Activated CD4-positive, alpha-beta memory T cell treated with anti-CD3 and anti-CD28 coated beads for 36 hours (primary cell): ENCODE measurements at regions not wholly inside any gene's neighbourhood (a gene's known extent, or its start where the extent isn't known, plus 50 kb on each side); places are given as distances from the start of the nearest gene placed in this dataset.
A peak's percentile ranks its signal among the peaks of the same experiment; 100 is the strongest.

Experiments
- CTCF ChIA-PET: fragments of 350-600 bp; sonication (Branson Sonifier 250); formaldehyde crosslinking; loops from one replicate; lab custom pipeline; 2021; ENCODE audit warnings: antibody characterized with exemption, inconsistent platforms; lab: Charles Lee
- POLR2A ChIA-PET: fragments of 350-600 bp; sonication (Branson Sonifier 250); formaldehyde crosslinking; loops from one replicate; lab custom pipeline; 2021; ENCODE audit warnings: antibody characterized with exemption; lab: Charles Lee
- DNase-seq: peaks from one replicate; pipeline ENCODE4 v3.0.0-alpha.2; 2020
- H3K27ac Mint-ChIP-seq: one replicate; pipeline ENCODE4 v1.8.0; 2021; ENCODE audit warnings: mixed read lengths
- H3K27me3 Mint-ChIP-seq: one replicate; pipeline ENCODE4 v1.8.0; 2021; ENCODE audit warnings: mixed read lengths
- H3K36me3 Mint-ChIP-seq: one replicate; pipeline ENCODE4 v1.8.0; 2021; ENCODE audit warnings: mixed read lengths
- H3K4me1 Mint-ChIP-seq: one replicate; pipeline ENCODE4 v1.8.0; 2021; ENCODE audit warnings: low read depth, mixed read lengths
- H3K4me3 Mint-ChIP-seq: one replicate; pipeline ENCODE4 v1.8.0; 2021; ENCODE audit warnings: mild to moderate bottlenecking, mixed read lengths
- H3K9me3 Mint-ChIP-seq: one replicate; pipeline ENCODE4 v1.8.0; 2021; ENCODE audit warnings: mixed read lengths
- intact Hi-C: fragments of 100-400 bp; cut with micrococcal nuclease; formaldehyde crosslinking; loops from one replicate; pipeline ENCODE4 v1.15.1; 2023

GRCh38 chr14:100442498-100443490 is 119.7 kb downstream of the SLC25A47 start:
- POLR2A ChIA-PET: no interaction called here
- Mint-ChIP-seq H3K27ac (no peak overlapping the region), H3K27me3 (no peaks in the 10 kb centered on the region), H3K4me1 (peaks cover 25% of the 10 kb centered on the region), H3K36me3 (no peaks in the 10 kb centered on the region), H3K9me3 (no peaks in the 10 kb centered on the region), H3K4me3 (no peak overlapping the region)
- DNase-seq: no peak
- intact Hi-C loops: loop anchor here (5.0 kb wide), 1 partner anchor 205 kb away; no protein-coding TSS in a partner anchor
- CTCF ChIA-PET: no interaction called here

- no peaks in the 10 kb centered on the region for H3K27me3 Mint-ChIP-seq
- CTCF ChIA-PET: no interaction called here
- intact Hi-C loops: loop anchor here (5.0 kb wide), 1 partner anchor 204 kb away; no protein-coding TSS in a partner anchor
- no peak overlapping the region for H3K27ac Mint-ChIP-seq
- no peaks in the 10 kb centered on the region for H3K36me3 Mint-ChIP-seq
- H3K9me3 Mint-ChIP-seq: no peaks in the 10 kb centered on the region
- H3K4me3 Mint-ChIP-seq: no peak overlapping the region
- POLR2A ChIA-PET: no interaction called here
- peaks cover 25% of the 10 kb centered on the region for H3K4me1 Mint-ChIP-seq
- DNase-seq: no peak
Measured at GRCh38 chr14:100443603-100444002, 120.5 kb downstream of the SLC25A47 start.

GRCh38 chr14:100445436-100446088 is 122.4 kb downstream of the SLC25A47 start:
- no peak for DNase-seq
- ChIA-PET CTCF (interaction anchor here (0.6 to 1.5 kb wide), 2 partner anchors 10 to 31 kb away, joined by 3 read pairs; no protein-coding TSS in a partner anchor), POLR2A (interaction anchor here (0.8 kb wide), 1 partner anchor 9 kb away, joined by 3 read pairs; no protein-coding TSS in a partner anchor)
- no peaks in the 10 kb centered on the region for H3K9me3 Mint-ChIP-seq
- H3K27ac Mint-ChIP-seq: no peak overlapping the region
- H3K4me3 Mint-ChIP-seq: no peak overlapping the region
- H3K36me3 Mint-ChIP-seq: no peaks in the 10 kb centered on the region
- no peaks in the 10 kb centered on the region for H3K27me3 Mint-ChIP-seq
- intact Hi-C loops: no loop called here
- peaks cover 18% of the 10 kb centered on the region for H3K4me1 Mint-ChIP-seq

DNA sequence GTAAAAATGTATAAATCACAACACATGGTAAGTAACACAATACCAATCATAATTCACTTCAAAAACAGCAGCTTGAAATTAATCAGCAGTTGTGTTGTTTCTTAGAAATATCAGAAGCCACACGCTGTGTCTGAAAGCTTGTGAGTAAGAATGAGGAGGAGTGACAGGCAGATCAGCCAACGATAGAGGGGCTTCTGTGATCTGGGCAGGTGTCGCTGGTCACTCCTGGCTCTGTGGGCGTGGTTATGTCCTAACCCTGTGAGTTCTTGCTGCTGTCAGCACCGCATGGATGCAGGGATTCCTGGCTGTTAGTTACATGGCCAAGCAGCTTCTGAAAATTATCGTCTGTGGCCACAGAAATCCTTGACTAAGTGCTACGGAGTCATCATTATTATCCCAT is 123.4 kb downstream of the SLC25A47 start:
- Mint-ChIP-seq H3K4me3 (no peak overlapping the region), H3K36me3 (no peaks in the 10 kb centered on the region), H3K27ac (no peak overlapping the region), H3K9me3 (no peaks in the 10 kb centered on the region), H3K4me1 (peaks cover 11% of the 10 kb centered on the region), H3K27me3 (no peaks in the 10 kb centered on the region)
- ChIA-PET CTCF (interaction anchor here (1.5 kb wide), 1 partner anchor 9 kb away, joined by 3 read pairs; no protein-coding TSS in a partner anchor), POLR2A (no interaction called here)
- peak; percentile 52 for DNase-seq
- intact Hi-C loops: no loop called here

- Mint-ChIP-seq H3K4me1 (peaks cover 9% of the 10 kb centered on the region), H3K27ac (no peak overlapping the region), H3K4me3 (no peak overlapping the region), H3K9me3 (no peaks in the 10 kb centered on the region), H3K27me3 (no peaks in the 10 kb centered on the region), H3K36me3 (no peaks in the 10 kb centered on the region)
- ChIA-PET POLR2A (no interaction called here), CTCF (no interaction called here)
- no peak for DNase-seq
- intact Hi-C loops: no loop called here
Measured at GRCh38 chr14:100448376-100448775, 125.2 kb downstream of the SLC25A47 start.

- Mint-ChIP-seq H3K36me3 (no peaks in the 10 kb centered on the region), H3K9me3 (no peaks in the 10 kb centered on the region)
Measured at GRCh38 chr14:100449225-100449987, 126.3 kb downstream of the SLC25A47 start.

GRCh38 chr14:100450049-100450448 is 126.9 kb downstream of the SLC25A47 start:
- intact Hi-C loops: no loop called here
- no peak overlapping the region for H3K27ac Mint-ChIP-seq
- no peaks in the 10 kb centered on the region for H3K9me3 Mint-ChIP-seq
- ChIA-PET CTCF (no interaction called here), POLR2A (no interaction called here)
- H3K4me1 Mint-ChIP-seq: peaks cover 9% of the 10 kb centered on the region
- no peaks in the 10 kb centered on the region for H3K27me3 Mint-ChIP-seq
- H3K4me3 Mint-ChIP-seq: no peak overlapping the region
- no peaks in the 10 kb centered on the region for H3K36me3 Mint-ChIP-seq
- DNase-seq: no peak

More at GRCh38 chr14:100449225-100449987, 126.3 kb downstream of the SLC25A47 start:
- intact Hi-C loops: no loop called here
- no peak overlapping the region for H3K27ac Mint-ChIP-seq
- ChIA-PET POLR2A (no interaction called here), CTCF (no interaction called here)
- H3K4me1 Mint-ChIP-seq: peaks cover 9% of the 10 kb centered on the region
- no peak overlapping the region for H3K4me3 Mint-ChIP-seq
- no peaks in the 10 kb centered on the region for H3K27me3 Mint-ChIP-seq
- no peak for DNase-seq

GRCh38 chr14:100450736-100451135 is 127.6 kb downstream of the SLC25A47 start:
- intact Hi-C loops: no loop called here
- POLR2A ChIA-PET: no interaction called here
- Mint-ChIP-seq H3K27ac (no peak overlapping the region), H3K27me3 (no peaks in the 10 kb centered on the region), H3K36me3 (no peaks in the 10 kb centered on the region), H3K4me3 (no peak overlapping the region), H3K9me3 (no peaks in the 10 kb centered on the region), H3K4me1 (peaks cover 9% of the 10 kb centered on the region)
- CTCF ChIA-PET: no interaction called here
- DNase-seq: no peak

DNA sequence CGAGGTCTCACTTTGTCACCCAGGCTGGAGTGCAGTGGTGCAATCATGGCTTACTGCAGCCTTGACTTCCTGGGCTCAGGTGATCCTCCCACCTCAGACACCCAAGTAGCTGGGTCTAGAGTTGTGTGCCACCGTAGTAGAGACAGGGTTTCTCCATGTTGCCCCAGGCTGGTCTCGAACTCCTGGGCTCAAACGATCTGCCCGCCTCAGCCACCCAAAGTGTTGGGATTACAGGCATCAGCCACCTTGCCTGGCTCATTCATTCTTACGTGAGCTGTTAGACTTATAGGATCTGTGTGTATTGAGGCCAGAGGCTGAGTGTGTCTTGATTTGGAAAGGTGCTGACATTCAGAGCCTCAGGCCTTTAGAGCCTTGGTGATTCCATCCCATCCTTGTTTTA is 128.1 kb downstream of the SLC25A47 start:
- Mint-ChIP-seq H3K36me3 (no peaks in the 10 kb centered on the region), H3K4me3 (no peak overlapping the region), H3K27me3 (no peaks in the 10 kb centered on the region), H3K4me1 (peaks cover 9% of the 10 kb centered on the region), H3K27ac (no peak overlapping the region), H3K9me3 (no peaks in the 10 kb centered on the region)
- DNase-seq: no peak
- POLR2A ChIA-PET: no interaction called here
- intact Hi-C loops: no loop called here
- CTCF ChIA-PET: no interaction called here

DNA sequence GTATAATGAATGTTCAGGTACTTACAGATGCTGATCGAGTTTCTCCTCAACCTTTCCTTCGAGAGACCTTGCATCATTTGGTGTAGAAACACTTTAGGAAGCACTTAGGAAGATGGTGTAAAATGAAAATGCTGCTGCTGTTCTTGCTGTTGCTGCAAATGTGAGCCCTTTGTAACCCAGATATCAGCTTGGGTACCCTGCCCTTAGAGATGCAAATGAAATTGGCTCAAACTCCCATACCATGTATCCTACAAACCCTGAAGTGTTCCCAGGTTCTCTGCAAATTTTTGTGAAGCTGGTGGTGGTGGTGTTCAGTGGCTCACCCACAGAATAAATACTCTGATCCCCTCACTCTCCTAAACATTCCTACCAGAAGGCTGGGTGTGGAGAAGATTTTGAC is 130.8 kb downstream of the SLC25A47 start:
- Mint-ChIP-seq H3K27me3 (no peaks in the 10 kb centered on the region), H3K9me3 (no peaks in the 10 kb centered on the region), H3K36me3 (no peaks in the 10 kb centered on the region), H3K4me3 (no peak overlapping the region), H3K4me1 (no peaks in the 10 kb centered on the region), H3K27ac (no peak overlapping the region)
- CTCF ChIA-PET: no interaction called here
- POLR2A ChIA-PET: no interaction called here
- no peak for DNase-seq
- intact Hi-C loops: no loop called here

DNA sequence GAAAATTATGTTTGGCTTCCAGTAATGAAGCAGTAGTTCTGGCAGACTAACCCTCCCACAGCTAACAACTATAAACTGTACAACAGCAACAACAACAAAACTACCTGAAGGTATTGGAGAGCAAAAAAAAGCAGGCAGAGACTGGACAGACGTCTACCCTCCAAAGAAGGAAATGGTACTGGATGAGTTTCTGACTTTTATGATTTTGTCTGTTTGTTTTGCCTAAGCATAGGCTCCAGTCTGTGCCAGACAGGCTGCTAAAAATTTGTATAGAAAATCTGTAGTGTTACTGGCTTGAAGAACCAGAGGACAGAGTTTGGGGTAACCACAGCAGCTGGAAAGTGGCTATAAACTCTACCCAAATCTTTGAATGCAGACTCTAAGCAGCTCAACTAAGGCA is 131.3 kb downstream of the SLC25A47 start:
- Mint-ChIP-seq H3K4me1 (no peaks in the 10 kb centered on the region), H3K27ac (no peak overlapping the region), H3K36me3 (no peaks in the 10 kb centered on the region), H3K27me3 (no peaks in the 10 kb centered on the region), H3K4me3 (no peak overlapping the region), H3K9me3 (no peaks in the 10 kb centered on the region)
- POLR2A ChIA-PET: no interaction called here
- CTCF ChIA-PET: no interaction called here
- intact Hi-C loops: no loop called here
- DNase-seq: no peak

- Mint-ChIP-seq H3K36me3 (no peaks in the 10 kb centered on the region), H3K27ac (no peak overlapping the region), H3K9me3 (no peaks in the 10 kb centered on the region), H3K4me3 (no peak overlapping the region), H3K4me1 (no peaks in the 10 kb centered on the region), H3K27me3 (no peaks in the 10 kb centered on the region)
- CTCF ChIA-PET: no interaction called here
- no peak for DNase-seq
- intact Hi-C loops: no loop called here
- POLR2A ChIA-PET: no interaction called here
Measured at GRCh38 chr14:100463937-100464336, 123.3 kb downstream of the BEGAIN start.
